ENCODE measurements at regions not wholly inside any gene's neighbourhood (a gene's known extent, or its start where the extent isn't known, plus 50 kb on each side); places are given as distances from the start of the nearest gene placed in this dataset.

DNA sequence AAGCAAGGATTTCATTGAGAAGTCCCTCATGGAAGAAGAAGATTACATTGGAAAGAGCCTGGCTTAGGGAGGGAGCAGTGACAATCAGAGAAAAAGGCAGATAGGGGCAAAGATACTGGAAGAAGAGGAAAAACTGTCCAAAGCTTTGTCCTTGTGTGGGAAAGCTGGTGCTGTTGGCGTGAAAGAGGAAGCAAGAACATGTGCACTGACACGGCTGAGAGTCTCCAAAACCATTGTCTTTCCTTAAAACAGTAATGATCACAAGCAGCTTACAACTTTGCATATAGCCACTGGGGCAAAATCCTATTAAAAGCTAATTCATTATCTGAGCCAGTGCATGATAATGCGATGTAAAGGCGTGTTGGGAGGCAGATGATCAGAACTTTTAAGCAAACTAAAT is 85.1 kb upstream of the ESR1 start:
- TF ChIP-seq, protein P1, sequence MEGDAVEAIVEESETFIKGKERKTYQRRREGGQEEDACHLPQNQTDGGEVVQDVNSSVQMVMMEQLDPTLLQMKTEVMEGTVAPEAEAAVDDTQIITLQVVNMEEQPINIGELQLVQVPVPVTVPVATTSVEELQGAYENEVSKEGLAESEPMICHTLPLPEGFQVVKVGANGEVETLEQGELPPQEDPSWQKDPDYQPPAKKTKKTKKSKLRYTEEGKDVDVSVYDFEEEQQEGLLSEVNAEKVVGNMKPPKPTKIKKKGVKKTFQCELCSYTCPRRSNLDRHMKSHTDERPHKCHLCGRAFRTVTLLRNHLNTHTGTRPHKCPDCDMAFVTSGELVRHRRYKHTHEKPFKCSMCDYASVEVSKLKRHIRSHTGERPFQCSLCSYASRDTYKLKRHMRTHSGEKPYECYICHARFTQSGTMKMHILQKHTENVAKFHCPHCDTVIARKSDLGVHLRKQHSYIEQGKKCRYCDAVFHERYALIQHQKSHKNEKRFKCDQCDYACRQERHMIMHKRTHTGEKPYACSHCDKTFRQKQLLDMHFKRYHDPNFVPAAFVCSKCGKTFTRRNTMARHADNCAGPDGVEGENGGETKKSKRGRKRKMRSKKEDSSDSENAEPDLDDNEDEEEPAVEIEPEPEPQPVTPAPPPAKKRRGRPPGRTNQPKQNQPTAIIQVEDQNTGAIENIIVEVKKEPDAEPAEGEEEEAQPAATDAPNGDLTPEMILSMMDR (IDR thresholded peaks at IDR 0.05): no peak
- TF ChIP-seq EP300 (IDR thresholded peaks at IDR 0.05) (no peak), POLR2A (IDR thresholded peaks at IDR 0.05) (no peak), POLR2AphosphoS5 (IDR thresholded peaks at IDR 0.05) (no peak)

All from stomach (tissue), 4 donors.